Adrenal gland (tissue), 9 donors: ENCODE measurements at regions not wholly inside any gene's neighbourhood (a gene's known extent, or its start where the extent isn't known, plus 50 kb on each side); places are given as distances from the start of the nearest gene placed in this dataset.

Source experiments
- DNase-seq, 7 donors: peaks; one replicate each; pipeline ENCODE4 v3.0.0-alpha.2; 2019 to 2020
- H3K27ac ChIP-seq, 5 donors: fragments of 200-600 bp; sonication (generic) in 4 of 5; 1 replicate in 3 of 5; 2 replicates in 2 of 5; pipeline versions ENCODE4 v1.5.1 to v1.8.0; 2016 to 2020; ENCODE audit warnings: mild to moderate bottlenecking in 1 of 5
- H3K27me3 ChIP-seq: fragments of 200-600 bp; 2 replicates; pipeline ENCODE4 v1.8.0; 2021
- H3K36me3 ChIP-seq, 2 donors: fragments of 200-600 bp; replicated peaks in 1 of 2; 1 replicate in 1 of 2; 2 replicates in 1 of 2; pipeline versions ENCODE4 v1.5.1 to v1.8.0; 2018 to 2022
- H3K4me1 ChIP-seq, 2 donors: fragments of 200-600 bp; replicated peaks in 1 of 2; 1 replicate in 1 of 2; 2 replicates in 1 of 2; pipeline versions ENCODE4 v1.5.1 to v1.8.0; 2018 to 2021
- H3K4me3 ChIP-seq, 4 donors: fragments of 200-600 bp; sonication (generic) in 3 of 4; one replicate each; pipeline ENCODE4 v1.5.1; 2016 to 2018
- H3K9me3 ChIP-seq, 3 donors: fragments of 200-600 bp; sonication (generic) in 1 of 3; replicated peaks in 1 of 3; 1 replicate in 2 of 3; 2 replicates in 1 of 3; pipeline versions ENCODE4 v1.5.1 to v1.8.0; 2016 to 2021
- POLR2A ChIP-seq, 2 donors: fragments of 450-650 bp; IDR thresholded peaks; one replicate each; pipeline ENCODE4 v1.6.1; 2017; ENCODE audit warnings: antibody characterized with exemption in 2 of 2, mild to moderate bottlenecking in 2 of 2, moderate library complexity in 1 of 2
- WGBS, 4 donors: extraction: QIAGEN DNeasy Blood & Tissue Kit in 2 of 4; methylation state at CpG; one replicate each; pipeline versions ENCODE4 v1.1.5 to v1.1.7; 2013 to 2017; 5-methylcytosine and 5-hydroxymethylcytosine counted together
- intact Hi-C, 2 donors: fragments of 100-400 bp; cut with DNase I; formaldehyde crosslinking; loops; one replicate each; pipeline versions ENCODE4 v1.14.1 to v1.15.0; 2022 to 2023
- TF ChIP-seq, protein P1 (sequence below), 6 experiments: fragments of 450-650 bp in 4 of 6; fragments of 200-600 bp in 2 of 6; sonication (generic) in 1 of 6; IDR thresholded peaks; 1 replicate in 5 of 6; 2 replicates in 1 of 6; pipeline versions ENCODE4 v1.5.1 to v1.8.0; 2016 to 2021; ENCODE audit warnings: antibody characterized with exemption in 6 of 6, mild to moderate bottlenecking in 2 of 6, moderate library complexity in 1 of 6
- donor health status: healthy with polysubstance abuse.
- donor health status: Bipolar disorder and iron deficiency.
- donor health status: DM: yes; HTN: yes; CAD: no.
- donor health status: DM: no; HTN: no; CAD: no.
- donor health status: DM: no; HTN: no; CAD: no.

DNA sequence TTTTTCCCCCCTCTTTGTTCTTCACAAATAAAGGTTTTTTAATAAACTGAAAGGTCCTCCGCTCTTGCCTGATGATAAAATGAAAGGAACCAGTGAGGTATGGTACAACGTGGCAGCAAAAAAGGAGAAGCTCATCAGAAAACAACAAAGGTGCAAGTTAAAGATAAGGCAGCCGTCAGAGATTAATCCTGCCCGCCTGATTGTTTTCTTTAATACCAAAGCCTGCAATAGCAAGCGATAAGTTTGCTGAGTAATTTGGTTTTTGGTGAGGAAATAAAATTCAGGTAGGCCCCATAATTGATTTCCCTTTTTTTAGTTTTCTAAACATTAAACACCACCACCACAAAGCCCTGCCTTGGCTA lies 177.9 kb downstream of the MBOAT1 start:
- no peaks in the 10 kb centered on the region for H3K36me3 ChIP-seq
- H3K27me3 ChIP-seq, result peaks cover 6% of the 10 kb centered on the region
- H3K4me1 ChIP-seq, result no peaks in the 10 kb centered on the region
- TF ChIP-seq POLR2A (IDR thresholded peaks at IDR 0.05), result no peak
- TF ChIP-seq, protein P1, sequence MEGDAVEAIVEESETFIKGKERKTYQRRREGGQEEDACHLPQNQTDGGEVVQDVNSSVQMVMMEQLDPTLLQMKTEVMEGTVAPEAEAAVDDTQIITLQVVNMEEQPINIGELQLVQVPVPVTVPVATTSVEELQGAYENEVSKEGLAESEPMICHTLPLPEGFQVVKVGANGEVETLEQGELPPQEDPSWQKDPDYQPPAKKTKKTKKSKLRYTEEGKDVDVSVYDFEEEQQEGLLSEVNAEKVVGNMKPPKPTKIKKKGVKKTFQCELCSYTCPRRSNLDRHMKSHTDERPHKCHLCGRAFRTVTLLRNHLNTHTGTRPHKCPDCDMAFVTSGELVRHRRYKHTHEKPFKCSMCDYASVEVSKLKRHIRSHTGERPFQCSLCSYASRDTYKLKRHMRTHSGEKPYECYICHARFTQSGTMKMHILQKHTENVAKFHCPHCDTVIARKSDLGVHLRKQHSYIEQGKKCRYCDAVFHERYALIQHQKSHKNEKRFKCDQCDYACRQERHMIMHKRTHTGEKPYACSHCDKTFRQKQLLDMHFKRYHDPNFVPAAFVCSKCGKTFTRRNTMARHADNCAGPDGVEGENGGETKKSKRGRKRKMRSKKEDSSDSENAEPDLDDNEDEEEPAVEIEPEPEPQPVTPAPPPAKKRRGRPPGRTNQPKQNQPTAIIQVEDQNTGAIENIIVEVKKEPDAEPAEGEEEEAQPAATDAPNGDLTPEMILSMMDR (IDR thresholded peaks at IDR 0.05), result no peak
- intact Hi-C loops, result no loop called here
- no peak overlapping the region for H3K4me3 ChIP-seq
- WGBS, 4 donors, result 51 to 63% (median 56%) methylated on average over 5 of the region's 5 CpGs
- no peak for DNase-seq
- no peak overlapping the region for H3K27ac ChIP-seq
- H3K9me3 ChIP-seq, result no peaks in the 10 kb centered on the region

DNA sequence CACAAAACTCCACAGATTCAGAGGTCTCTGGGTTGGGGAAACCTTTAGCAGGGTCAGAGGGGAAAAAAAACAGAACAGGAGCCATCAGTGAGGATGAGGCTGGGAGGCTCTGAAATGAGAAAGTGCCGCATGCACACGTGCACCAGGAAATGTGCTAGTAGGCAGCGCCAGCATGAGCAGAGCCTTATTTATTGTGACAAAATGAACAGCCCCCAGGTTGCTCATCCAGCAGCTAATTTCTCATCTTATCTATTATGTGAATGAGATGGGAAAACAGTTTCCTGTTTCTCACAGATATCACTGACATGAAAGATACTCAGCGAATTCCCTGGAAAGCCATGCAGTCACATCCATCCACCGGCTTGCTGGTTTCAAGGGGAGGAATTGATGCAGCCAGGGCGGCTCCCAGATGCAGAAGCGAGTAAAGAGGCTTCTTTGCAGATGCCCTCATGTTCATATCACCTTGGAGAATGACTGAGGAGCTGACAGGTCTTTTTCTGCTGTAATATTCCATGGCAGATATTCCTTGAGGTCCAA lies 176.1 kb downstream of the MBOAT1 start:
- TF ChIP-seq, protein P1 (IDR thresholded peaks at IDR 0.05), result no peak
- TF ChIP-seq POLR2A (IDR thresholded peaks at IDR 0.05), result no peak
- no peak overlapping the region for H3K27ac ChIP-seq
- no peaks in the 10 kb centered on the region for H3K9me3 ChIP-seq
- WGBS, 4 donors, result 54 to 67% (median 62%) methylated on average over 7 of the region's 7 CpGs
- no peaks in the 10 kb centered on the region for H3K36me3 ChIP-seq
- no peak overlapping the region for H3K4me3 ChIP-seq
- intact Hi-C loops, result no loop called here
- DNase-seq, result no peak
- H3K4me1 ChIP-seq, result no peaks in the 10 kb centered on the region
- H3K27me3 ChIP-seq, result peaks cover 6% of the 10 kb centered on the region

DNA sequence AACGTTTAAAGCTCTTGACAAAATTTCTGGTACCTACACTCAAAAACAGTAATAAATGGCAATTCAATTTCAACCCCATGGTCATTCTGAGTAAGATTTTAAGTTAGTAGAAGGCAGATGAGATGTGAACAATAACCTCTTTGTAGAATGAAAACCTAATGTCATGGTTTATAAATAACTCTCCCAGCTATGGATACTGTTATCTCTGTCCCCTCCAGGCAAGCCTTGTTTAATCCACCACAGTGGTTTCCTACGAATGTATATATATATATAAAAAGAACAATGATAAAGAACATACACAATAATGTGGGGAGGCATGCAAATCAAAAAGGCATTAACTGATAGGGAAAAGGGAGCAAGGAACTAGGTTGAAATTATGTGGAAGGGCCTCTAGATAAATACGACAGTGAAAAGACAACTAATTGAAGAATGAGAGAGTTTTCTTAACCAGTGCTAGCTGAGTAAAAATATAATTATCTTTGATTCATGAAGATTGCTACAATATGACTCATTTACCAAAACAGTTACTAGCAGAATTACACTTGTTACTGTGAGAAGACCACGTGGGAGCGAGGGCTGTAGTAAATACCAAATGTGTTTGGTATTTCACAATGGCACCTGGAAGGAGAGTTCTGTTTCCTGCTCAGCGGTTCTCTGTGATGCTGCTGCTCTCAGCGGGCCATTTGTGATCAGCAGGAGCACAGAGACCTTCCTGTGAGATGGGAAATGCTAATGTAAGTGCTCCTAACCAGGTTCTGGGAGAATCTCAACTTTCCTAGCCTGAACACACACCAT lies 173.7 kb downstream of the MBOAT1 start:
- Histone ChIP-seq H3K9me3 (no peaks in the 10 kb centered on the region), H3K27ac (no peak overlapping the region), H3K4me1 (no peaks in the 10 kb centered on the region), H3K27me3 (no peaks in the 10 kb centered on the region), H3K4me3 (no peak overlapping the region), H3K36me3 (no peaks in the 10 kb centered on the region)
- DNase-seq, result no peak
- no peak for TF ChIP-seq POLR2A (IDR thresholded peaks at IDR 0.05)
- TF ChIP-seq, protein P1 (IDR thresholded peaks at IDR 0.05), result no peak
- WGBS, 4 donors, result 53 to 65% (median 59%) methylated on average over 7 of the region's 7 CpGs
- intact Hi-C loops, result no loop called here

DNA sequence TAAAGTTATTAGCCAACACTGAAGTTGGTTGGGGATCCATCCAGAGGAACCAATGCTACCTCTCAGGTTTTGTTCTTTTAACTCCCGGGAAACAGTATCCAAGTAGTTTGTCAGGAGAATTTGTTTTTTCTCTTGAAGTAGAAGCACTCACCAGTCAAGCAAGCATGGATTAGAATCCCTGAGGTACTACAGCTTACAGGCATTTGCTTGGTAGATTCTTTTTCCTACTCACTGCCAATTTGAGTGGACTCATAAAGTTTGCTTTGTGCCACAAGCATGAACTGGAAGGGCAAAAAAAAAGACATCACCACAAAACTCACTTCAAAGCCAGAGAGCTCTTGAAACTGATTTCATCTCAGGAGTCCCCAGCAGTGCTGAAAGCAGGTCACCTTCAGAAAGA lies 167.4 kb downstream of the MBOAT1 start:
- WGBS, 4 donors, result 92 to 100% (median 95%) methylated on average over 1 of the region's 1 CpG
- Histone ChIP-seq H3K36me3 (no peaks in the 10 kb centered on the region), H3K4me1 (no peaks in the 10 kb centered on the region), H3K27ac (no peak overlapping the region), H3K9me3 (no peaks in the 10 kb centered on the region), H3K27me3 (no peaks in the 10 kb centered on the region), H3K4me3 (no peak overlapping the region)
- DNase-seq, result no peak
- TF ChIP-seq POLR2A (IDR thresholded peaks at IDR 0.05), result no peak
- TF ChIP-seq, protein P1 (IDR thresholded peaks at IDR 0.05), result no peak
- intact Hi-C loops, result no loop called here
